HG03342 (cell line): ENCODE measurements at regions not wholly inside any gene's neighbourhood (a gene's known extent, or its start where the extent isn't known, plus 50 kb on each side); places are given as distances from the start of the nearest gene placed in this dataset.
"Not testable (repeated sequence)": the region's sequence is repeated elsewhere in the genome, so short reads cannot be mapped to it uniquely, and the experiment has no call there.

Experiments used
- ATAC-seq: cut with Tn5 transposase; IDR thresholded peaks from one replicate; pipeline ENCODE4 v1.9.1; 2021; ENCODE audit warnings: mild to moderate bottlenecking, moderate library complexity; ENCODE audit not compliant: unreplicated experiment

GRCh38 chr7:150098592-150098991, 224.6 kb upstream of the LRRC61 start:
- ATAC-seq = not testable (repeated sequence)

GRCh38 chr7:150101282-150101681, 221.9 kb upstream of the LRRC61 start:
- not testable (repeated sequence) for ATAC-seq

- ATAC-seq = not testable (repeated sequence)
Measured at GRCh38 chr7:150107283-150107682, 215.9 kb upstream of the LRRC61 start.

DNA sequence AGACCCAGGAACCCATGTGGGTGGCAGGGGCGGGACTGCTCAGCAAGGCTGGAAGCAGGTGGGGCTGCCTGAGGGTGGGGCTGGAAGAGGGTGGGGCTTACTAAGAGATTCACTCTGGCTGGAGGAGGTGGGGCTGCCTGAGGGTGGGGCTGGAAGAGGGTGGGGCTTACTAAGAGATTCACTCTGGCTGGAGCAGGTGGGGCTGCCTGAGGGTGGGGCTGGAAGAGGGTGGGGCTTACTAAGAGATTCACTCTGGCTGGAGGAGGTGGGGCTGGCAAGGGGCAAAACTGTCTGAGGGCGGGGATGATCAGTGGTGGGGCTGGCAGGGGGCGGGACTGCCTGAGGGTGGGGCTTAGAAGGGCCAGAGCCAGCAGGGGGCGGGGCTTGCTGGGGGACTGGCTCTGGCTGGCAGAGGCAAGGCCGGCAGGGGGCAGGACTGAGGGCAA, 212.8 kb upstream of the LRRC61 start:
- not testable (repeated sequence) for ATAC-seq

GRCh38 chr7:150110882-150111281, 212.3 kb upstream of the LRRC61 start:
- not testable (repeated sequence) for ATAC-seq

DNA sequence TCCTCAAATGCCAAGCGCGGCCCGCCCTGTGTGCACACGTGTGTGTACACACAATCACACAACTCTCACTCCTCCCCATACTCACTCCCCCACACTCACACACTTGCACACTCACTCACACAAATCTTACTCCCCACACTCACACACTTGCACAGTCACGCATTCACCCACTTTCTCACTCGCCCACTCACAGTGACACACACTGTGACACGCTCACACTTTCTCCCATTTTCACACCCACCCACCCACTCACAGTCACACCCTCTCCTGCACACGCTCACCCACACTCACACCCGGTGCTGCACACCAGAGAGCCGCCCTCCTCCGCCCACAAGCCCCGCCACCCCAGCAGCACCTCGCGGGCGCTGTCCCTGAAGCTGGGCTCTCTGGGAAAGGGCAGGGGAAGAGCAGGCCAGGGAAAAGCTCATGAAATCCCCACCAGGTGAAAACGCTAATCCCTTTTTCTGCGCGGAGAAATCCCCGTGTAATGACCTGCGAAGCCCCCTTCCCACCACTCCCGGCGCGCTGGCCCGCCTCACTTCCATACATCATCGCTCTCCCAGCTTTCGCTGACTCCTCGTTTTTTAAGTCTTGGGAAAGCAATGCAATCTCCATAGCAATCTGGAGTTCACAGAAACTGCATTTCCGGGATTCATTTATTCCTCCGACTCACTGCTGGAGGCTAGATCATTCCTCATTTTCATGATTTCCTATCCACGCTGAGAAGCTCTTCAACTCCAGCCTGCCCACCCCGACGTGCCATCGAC, 211.6 kb upstream of the LRRC61 start:
- ATAC-seq = not testable (repeated sequence)

- ATAC-seq = not testable (repeated sequence)
Measured at GRCh38 chr7:150113301-150113700, 209.9 kb upstream of the LRRC61 start.

- not testable (repeated sequence) for ATAC-seq
Measured at GRCh38 chr7:150114591-150114990, 208.6 kb upstream of the LRRC61 start.

- not testable (repeated sequence) for ATAC-seq
Measured at GRCh38 chr7:150119966-150120365, 203.2 kb upstream of the LRRC61 start.

GRCh38 chr7:150125831-150126230, 197.3 kb upstream of the LRRC61 start:
- ATAC-seq = not testable (repeated sequence)

DNA sequence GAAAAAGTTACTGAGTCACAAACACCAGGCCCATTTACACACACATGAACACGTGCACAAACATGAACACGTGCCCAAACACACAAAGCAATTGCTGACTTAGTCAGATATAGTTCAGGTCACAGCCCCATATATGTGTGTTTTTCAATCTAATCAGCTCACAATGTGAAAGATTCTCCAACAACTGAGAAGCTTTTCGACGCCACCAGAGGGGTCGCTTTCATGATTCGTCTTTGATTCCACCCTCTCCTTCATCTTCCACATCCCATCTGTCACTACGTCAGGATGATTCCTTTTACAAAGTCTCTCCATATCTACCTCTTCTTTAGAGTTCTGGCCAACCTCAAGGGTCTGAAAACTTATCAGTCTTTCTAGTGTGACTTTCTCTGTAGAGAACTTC, 188.7 kb upstream of the LRRC61 start:
- ATAC-seq = not testable (repeated sequence)

DNA sequence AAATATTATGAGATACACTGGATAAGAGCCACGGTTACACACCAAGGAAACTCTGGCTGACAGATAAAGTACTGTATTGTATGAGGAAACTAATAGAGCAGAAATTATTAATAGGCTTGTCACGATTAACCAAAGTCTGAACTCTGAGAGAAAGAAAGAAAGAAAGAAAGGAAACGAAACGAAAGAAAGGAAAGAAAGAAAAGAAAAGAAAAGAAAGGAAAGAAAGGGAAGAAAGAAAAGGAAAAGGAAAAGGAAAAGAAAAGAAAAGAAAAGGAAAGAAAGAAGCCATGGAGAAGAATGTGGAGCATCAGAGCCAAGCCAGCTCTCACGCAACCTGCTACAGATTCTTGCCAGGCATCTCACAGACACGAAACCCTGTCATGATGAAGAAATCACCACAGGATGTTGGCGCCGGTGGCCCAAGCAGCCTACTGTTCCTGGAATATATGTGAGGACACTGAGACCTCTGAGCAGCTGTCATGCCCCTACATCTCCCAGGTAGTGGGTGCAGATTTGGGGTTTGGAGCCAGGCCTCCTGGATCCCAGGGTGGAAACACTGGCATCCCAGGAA, 187.4 kb upstream of the LRRC61 start:
- ATAC-seq = not testable (repeated sequence)

DNA sequence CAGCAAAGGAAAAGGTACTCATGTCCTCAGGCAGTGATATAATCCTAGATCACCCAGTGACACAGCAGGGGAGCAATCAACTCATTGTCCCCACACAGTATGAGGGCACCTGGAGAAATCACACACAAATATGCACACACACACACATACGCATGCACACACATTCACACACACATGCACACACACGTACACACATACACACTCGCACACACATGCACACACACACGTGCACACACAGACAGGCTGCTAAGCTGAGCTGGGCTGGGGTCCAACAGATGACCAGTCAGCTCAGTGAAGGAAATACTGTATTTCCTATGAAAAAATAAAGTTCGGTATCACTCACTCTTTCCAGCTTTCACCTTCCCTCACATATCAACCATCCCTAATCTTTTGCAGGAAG, 183.3 kb upstream of the LRRC61 start:
- not testable (repeated sequence) for ATAC-seq

DNA sequence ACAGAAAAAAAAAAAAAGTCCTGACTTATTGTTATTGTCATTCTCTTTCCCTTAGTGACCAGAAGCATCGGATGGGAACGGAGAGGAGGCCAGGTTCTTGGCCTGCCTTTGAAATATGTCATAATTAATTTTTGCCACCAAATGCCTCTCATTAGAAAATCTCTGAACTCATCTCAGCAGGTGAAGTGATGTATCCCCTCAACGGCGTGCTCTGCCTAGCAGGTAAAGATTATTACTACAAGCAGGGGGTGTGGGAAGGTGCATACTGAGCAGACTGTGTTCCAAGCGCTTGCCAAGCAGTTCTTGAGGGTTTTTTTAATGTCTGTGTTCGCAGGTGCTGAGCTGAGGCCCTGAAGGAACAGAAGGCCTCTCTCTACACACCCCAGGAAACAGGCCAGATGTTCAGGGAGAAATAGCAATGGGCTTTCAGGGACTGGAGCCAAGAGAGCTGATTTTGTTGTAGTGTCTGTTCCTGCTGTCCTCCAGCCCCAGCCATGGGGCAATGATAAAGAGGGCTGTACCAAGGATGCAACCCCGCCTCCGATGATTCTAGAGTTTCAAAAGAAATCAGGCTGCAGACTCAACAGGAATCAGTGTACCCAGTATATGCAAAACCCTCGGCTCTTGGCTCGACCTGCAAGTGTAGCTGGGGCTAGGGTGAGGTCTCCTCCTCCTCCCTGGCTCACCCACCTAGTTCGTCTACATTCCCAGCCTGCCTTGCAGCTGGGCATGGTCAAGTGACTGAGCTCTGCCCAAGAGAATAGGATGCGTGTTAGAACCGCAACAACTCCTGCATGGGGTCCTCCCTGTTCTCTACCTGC, 181.4 kb upstream of the LRRC61 start:
- ATAC-seq = not testable (repeated sequence)

GRCh38 chr7:150146124-150146523, 177.0 kb upstream of the LRRC61 start:
- not testable (repeated sequence) for ATAC-seq

DNA sequence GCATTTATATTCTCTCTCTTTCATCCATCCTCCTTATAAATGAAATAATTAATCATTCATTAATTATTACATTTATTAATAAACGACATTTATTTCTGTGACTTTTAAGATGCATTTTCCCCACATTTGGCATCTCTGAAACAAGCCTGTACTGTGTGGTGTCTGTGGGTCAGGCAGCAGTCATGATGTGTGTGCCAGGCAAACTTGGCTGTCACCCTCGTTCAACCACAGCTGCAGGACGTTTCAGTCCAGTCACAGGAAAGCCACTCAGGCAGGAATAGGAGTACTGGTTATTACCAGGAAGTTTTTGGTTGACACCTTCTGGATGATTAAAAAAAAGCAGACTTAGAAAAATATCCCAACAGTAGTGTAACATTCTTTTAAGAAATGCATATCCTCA, 175.6 kb upstream of the LRRC61 start:
- not testable (repeated sequence) for ATAC-seq

DNA sequence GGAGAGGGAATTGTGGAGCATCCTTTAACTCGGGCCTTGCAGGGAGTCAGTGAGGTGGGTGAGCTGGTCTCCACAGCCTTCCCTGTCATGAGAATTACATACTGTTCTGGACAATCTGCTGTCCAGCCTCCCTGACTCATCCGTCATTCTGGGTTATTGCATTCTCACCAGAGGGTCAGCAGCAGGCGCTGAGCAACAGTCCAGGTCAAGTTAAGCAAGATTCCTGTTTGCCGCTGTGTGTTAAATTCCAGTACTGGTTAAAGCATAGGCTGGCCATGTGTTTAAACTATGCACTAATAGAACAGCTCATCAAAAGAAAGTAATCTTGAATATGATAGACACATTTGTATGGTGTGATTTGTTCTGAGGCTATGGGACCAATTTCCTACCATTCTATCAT, 167.1 kb upstream of the LRRC61 start:
- ATAC-seq = not testable (repeated sequence)

- ATAC-seq = not testable (repeated sequence)
Measured at GRCh38 chr7:150158696-150159095, 164.5 kb upstream of the LRRC61 start.

DNA sequence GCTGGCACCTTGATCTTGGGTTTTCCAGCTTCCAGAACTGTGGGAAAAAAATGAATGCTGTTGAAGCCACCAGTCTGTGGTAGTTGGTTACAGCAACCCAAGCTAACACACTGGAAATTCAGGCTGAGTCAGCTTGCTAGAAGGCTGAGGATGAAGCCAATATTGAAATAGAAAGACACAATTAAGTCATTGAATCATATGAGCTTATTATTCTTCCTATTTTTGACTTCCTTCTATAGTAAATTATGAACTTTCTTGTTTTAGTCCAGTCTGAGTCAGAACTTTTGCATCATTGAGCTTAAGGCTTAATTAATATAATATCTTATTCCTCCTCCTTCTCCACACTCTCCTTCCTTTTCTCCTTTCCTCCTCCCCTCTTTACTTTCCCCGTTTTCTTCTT, 153.6 kb upstream of the LRRC61 start:
- not testable (repeated sequence) for ATAC-seq

DNA sequence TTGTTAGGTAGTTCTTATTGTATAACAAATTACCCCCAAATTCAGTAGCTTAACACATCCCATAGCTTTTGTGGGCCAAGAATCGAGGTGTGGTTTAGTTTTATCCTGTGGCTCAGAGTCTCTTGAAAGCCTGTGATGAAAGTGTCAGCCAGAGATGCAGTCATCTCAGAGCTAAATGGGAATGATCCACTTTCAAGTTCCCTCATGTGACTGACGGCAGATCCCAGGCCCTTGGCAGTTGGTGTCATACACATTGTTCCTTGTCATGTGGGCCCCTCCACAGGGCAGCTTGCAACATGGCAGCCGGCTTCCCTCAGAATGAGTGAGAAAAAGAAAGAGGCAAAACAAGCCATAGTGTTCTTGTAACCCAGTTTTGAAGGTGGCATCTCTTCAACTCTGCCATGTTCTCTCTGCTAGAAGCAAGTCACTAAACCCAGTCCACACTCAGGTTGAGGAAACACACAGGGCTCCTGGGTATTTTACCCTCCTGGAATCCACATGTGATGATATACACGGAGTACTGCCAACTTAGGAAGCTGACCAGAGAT, 153.1 kb upstream of the LRRC61 start:
- not testable (repeated sequence) for ATAC-seq

DNA sequence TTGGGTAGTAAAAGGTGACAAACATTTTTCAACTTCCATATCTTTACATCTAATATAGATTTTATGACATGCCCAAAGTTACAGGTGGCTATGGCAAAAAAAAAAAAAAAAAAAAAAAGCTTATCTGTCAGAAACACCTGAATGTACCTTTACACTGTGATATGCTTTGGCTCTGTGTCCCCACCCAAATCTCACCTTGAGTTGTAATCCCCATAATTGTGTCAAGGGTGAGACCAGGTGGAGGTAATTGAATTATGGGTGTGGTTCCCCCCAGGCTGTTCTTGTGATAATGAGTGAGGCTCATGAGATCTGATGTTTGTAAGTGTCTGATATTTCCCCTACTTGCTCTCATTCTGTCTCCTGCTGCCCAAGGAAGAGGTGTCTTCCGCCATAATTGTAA, 139.6 kb upstream of the LRRC61 start:
- not testable (repeated sequence) for ATAC-seq
